Prostate gland (tissue), 2 donors: ENCODE measurements at regions not wholly inside any gene's neighbourhood (a gene's known extent, or its start where the extent isn't known, plus 50 kb on each side); places are given as distances from the start of the nearest gene placed in this dataset.

Experiments used
- DNase-seq: peaks from one replicate; pipeline ENCODE4 v3.0.0-alpha.2; 2019; ENCODE audit warnings: low spot score
- H3K27ac ChIP-seq, 2 donors: fragments of 200-600 bp; sonication (generic); 2 replicates each; pipeline ENCODE4 v1.5.1; 2017 to 2019
- H3K27me3 ChIP-seq: fragments of 200-600 bp; sonication (generic); replicated peaks from 2 replicates; pipeline ENCODE4 v1.5.1; 2019; ENCODE audit not compliant: insufficient read depth
- H3K36me3 ChIP-seq, 2 donors: fragments of 200-600 bp; sonication (generic); 1 replicate in 1 of 2; 2 replicates in 1 of 2; pipeline versions ENCODE4 v1.5.1 to v1.8.1; 2017 to 2019
- H3K4me1 ChIP-seq: fragments of 200-600 bp; sonication (generic); replicated peaks from 2 replicates; pipeline ENCODE4 v1.5.1; 2019
- H3K4me3 ChIP-seq, 2 donors: fragments of 200-600 bp; sonication (generic); 2 replicates each; pipeline ENCODE4 v1.5.1; 2017 to 2019
- H3K9me3 ChIP-seq: fragments of 200-600 bp; sonication (generic); 2 replicates; pipeline ENCODE4 v1.5.1; 2017
- CTCF ChIP-seq, 4 experiments: fragments of 200-600 bp in 2 of 4; fragments of 450-650 bp in 2 of 4; sonication (generic) in 2 of 4; IDR thresholded peaks; 1 replicate in 3 of 4; 2 replicates in 1 of 4; pipeline ENCODE4 v1.5.1; 2016 to 2019; ENCODE audit warnings: antibody characterized with exemption in 4 of 4, mild to moderate bottlenecking in 2 of 4, moderate library complexity in 2 of 4
- POLR2A ChIP-seq: fragments of 450-650 bp; IDR thresholded peaks from one replicate; pipeline ENCODE4 v1.6.1; 2016; ENCODE audit warnings: antibody characterized with exemption, mild to moderate bottlenecking
- POLR2AphosphoS5 ChIP-seq: sonication (generic); formaldehyde crosslinking; IDR thresholded peaks from one replicate; pipeline ENCODE4 v1.6.1; 2017; ENCODE audit warnings: antibody characterized with exemption
- WGBS: methylation state at CpG from one replicate; pipeline ENCODE4 v1.1.5; 2018; 5-methylcytosine and 5-hydroxymethylcytosine counted together
- intact Hi-C: fragments of 100-400 bp; cut with DNase I; formaldehyde crosslinking; loops from one replicate; pipeline ENCODE4 v1.14.2; 2022

GRCh38 chr11:92845390-92845789 is 124.1 kb upstream of the MTNR1B start:
- DNase-seq = no peak

GRCh38 chr11:92845805-92846204 is 123.6 kb upstream of the MTNR1B start:
- no peaks in the 10 kb centered on the region for H3K4me1 ChIP-seq
- no peak overlapping the region for H3K27ac ChIP-seq
- no peak for TF ChIP-seq POLR2A
- TF ChIP-seq CTCF (IDR thresholded peaks at IDR 0.05) = no peak
- no peak for TF ChIP-seq POLR2AphosphoS5
- intact Hi-C loops = no loop called here
- no peaks in the 10 kb centered on the region for H3K36me3 ChIP-seq
- DNase-seq = no peak
- WGBS = 40% methylated on average over 2 of the region's 2 CpGs
- H3K9me3 ChIP-seq = no peaks in the 10 kb centered on the region
- H3K27me3 ChIP-seq = no peaks in the 10 kb centered on the region
- H3K4me3 ChIP-seq = no peak overlapping the region

More at GRCh38 chr11:92845390-92845789, 124.1 kb upstream of the MTNR1B start:
- Histone ChIP-seq H3K9me3 (no peaks in the 10 kb centered on the region), H3K4me1 (no peaks in the 10 kb centered on the region), H3K4me3 (no peak overlapping the region), H3K27me3 (no peaks in the 10 kb centered on the region), H3K27ac (no peak overlapping the region), H3K36me3 (no peaks in the 10 kb centered on the region)
- 83% methylated on average over 4 of the region's 4 CpGs for WGBS
- no peak for TF ChIP-seq POLR2A
- TF ChIP-seq CTCF (IDR thresholded peaks at IDR 0.05) = no peak
- TF ChIP-seq POLR2AphosphoS5 = no peak
- intact Hi-C loops = no loop called here

- intact Hi-C loops = no loop called here
- Histone ChIP-seq H3K27ac (no peak overlapping the region), H3K36me3 (no peaks in the 10 kb centered on the region), H3K4me1 (no peaks in the 10 kb centered on the region), H3K9me3 (no peaks in the 10 kb centered on the region), H3K27me3 (no peaks in the 10 kb centered on the region), H3K4me3 (no peak overlapping the region)
- no peak for DNase-seq
- no peak for TF ChIP-seq POLR2A
- no peak for TF ChIP-seq POLR2AphosphoS5
- no peak for TF ChIP-seq CTCF (IDR thresholded peaks at IDR 0.05)
Measured at GRCh38 chr11:92846491-92847125, 122.8 kb upstream of the MTNR1B start.

- DNase-seq = no peak
- no peaks in the 10 kb centered on the region for H3K4me1 ChIP-seq
- no peaks in the 10 kb centered on the region for H3K27me3 ChIP-seq
- H3K9me3 ChIP-seq = no peaks in the 10 kb centered on the region
- intact Hi-C loops = no loop called here
- no peak overlapping the region for H3K27ac ChIP-seq
- WGBS = 90% methylated on average over 4 of the region's 4 CpGs
- H3K4me3 ChIP-seq = no peak overlapping the region
- no peaks in the 10 kb centered on the region for H3K36me3 ChIP-seq
- TF ChIP-seq CTCF (IDR thresholded peaks at IDR 0.05) (no peak), POLR2AphosphoS5 (no peak), POLR2A (no peak)
Measured at GRCh38 chr11:92848578-92848977, 120.9 kb upstream of the MTNR1B start.

GRCh38 chr11:92850296-92850826 is 119.1 kb upstream of the MTNR1B start:
- DNase-seq = no peak
- Histone ChIP-seq H3K9me3 (no peaks in the 10 kb centered on the region), H3K27ac (no peak overlapping the region), H3K4me3 (no peak overlapping the region), H3K27me3 (no peaks in the 10 kb centered on the region), H3K4me1 (no peaks in the 10 kb centered on the region), H3K36me3 (no peaks in the 10 kb centered on the region)
- TF ChIP-seq POLR2AphosphoS5 (no peak), CTCF (IDR thresholded peaks at IDR 0.05) (no peak), POLR2A (no peak)
- intact Hi-C loops = no loop called here
- 85% methylated on average over 4 of the region's 4 CpGs for WGBS
